Adrenal gland (tissue), 9 donors: ENCODE measurements at regions not wholly inside any gene's neighbourhood (a gene's known extent, or its start where the extent isn't known, plus 50 kb on each side); places are given as distances from the start of the nearest gene placed in this dataset.

Source experiments
- DNase-seq, 7 donors: peaks; one replicate each; pipeline ENCODE4 v3.0.0-alpha.2; 2019 to 2020
- H3K27ac ChIP-seq, 5 donors: fragments of 200-600 bp; sonication (generic) in 4 of 5; 1 replicate in 3 of 5; 2 replicates in 2 of 5; pipeline versions ENCODE4 v1.5.1 to v1.8.0; 2016 to 2020; ENCODE audit warnings: mild to moderate bottlenecking in 1 of 5
- H3K27me3 ChIP-seq: fragments of 200-600 bp; 2 replicates; pipeline ENCODE4 v1.8.0; 2021
- H3K36me3 ChIP-seq, 2 donors: fragments of 200-600 bp; replicated peaks in 1 of 2; 1 replicate in 1 of 2; 2 replicates in 1 of 2; pipeline versions ENCODE4 v1.5.1 to v1.8.0; 2018 to 2022
- H3K4me1 ChIP-seq, 2 donors: fragments of 200-600 bp; replicated peaks in 1 of 2; 1 replicate in 1 of 2; 2 replicates in 1 of 2; pipeline versions ENCODE4 v1.5.1 to v1.8.0; 2018 to 2021
- H3K4me3 ChIP-seq, 4 donors: fragments of 200-600 bp; sonication (generic) in 3 of 4; one replicate each; pipeline ENCODE4 v1.5.1; 2016 to 2018
- H3K9me3 ChIP-seq, 3 donors: fragments of 200-600 bp; sonication (generic) in 1 of 3; replicated peaks in 1 of 3; 1 replicate in 2 of 3; 2 replicates in 1 of 3; pipeline versions ENCODE4 v1.5.1 to v1.8.0; 2016 to 2021
- POLR2A ChIP-seq, 2 donors: fragments of 450-650 bp; IDR thresholded peaks; one replicate each; pipeline ENCODE4 v1.6.1; 2017; ENCODE audit warnings: antibody characterized with exemption in 2 of 2, mild to moderate bottlenecking in 2 of 2, moderate library complexity in 1 of 2
- WGBS, 4 donors: extraction: QIAGEN DNeasy Blood & Tissue Kit in 2 of 4; methylation state at CpG; one replicate each; pipeline versions ENCODE4 v1.1.5 to v1.1.7; 2013 to 2017; 5-methylcytosine and 5-hydroxymethylcytosine counted together
- intact Hi-C, 2 donors: fragments of 100-400 bp; cut with DNase I; formaldehyde crosslinking; loops; one replicate each; pipeline versions ENCODE4 v1.14.1 to v1.15.0; 2022 to 2023
- TF ChIP-seq, protein P1 (sequence below), 6 experiments: fragments of 450-650 bp in 4 of 6; fragments of 200-600 bp in 2 of 6; sonication (generic) in 1 of 6; IDR thresholded peaks; 1 replicate in 5 of 6; 2 replicates in 1 of 6; pipeline versions ENCODE4 v1.5.1 to v1.8.0; 2016 to 2021; ENCODE audit warnings: antibody characterized with exemption in 6 of 6, mild to moderate bottlenecking in 2 of 6, moderate library complexity in 1 of 6
- donor health status: healthy with polysubstance abuse.
- donor health status: Bipolar disorder and iron deficiency.
- donor health status: DM: yes; HTN: yes; CAD: no.
- donor health status: DM: no; HTN: no; CAD: no.
- donor health status: DM: no; HTN: no; CAD: no.

DNA sequence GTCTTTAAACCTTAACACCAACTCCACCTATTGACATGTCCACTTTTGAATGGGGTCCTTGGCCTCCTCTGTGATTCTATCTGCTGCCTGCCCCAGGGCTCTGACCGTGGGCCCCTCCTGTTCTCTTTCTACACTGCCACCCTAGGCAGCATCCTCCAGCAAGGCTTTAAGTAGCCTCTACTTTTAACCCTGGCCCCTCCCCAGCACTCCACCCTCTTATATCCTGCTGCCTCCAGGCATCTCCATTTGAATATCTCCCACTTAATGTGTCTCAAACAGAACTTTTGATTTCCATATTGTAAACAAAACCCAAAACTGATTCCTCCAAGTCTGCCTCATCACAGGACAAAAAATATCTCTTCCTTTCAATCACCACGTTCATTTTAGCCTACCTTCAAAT lies 90.5 kb upstream of the ARHGAP32 start:
- no peaks in the 10 kb centered on the region for H3K36me3 ChIP-seq

DNA sequence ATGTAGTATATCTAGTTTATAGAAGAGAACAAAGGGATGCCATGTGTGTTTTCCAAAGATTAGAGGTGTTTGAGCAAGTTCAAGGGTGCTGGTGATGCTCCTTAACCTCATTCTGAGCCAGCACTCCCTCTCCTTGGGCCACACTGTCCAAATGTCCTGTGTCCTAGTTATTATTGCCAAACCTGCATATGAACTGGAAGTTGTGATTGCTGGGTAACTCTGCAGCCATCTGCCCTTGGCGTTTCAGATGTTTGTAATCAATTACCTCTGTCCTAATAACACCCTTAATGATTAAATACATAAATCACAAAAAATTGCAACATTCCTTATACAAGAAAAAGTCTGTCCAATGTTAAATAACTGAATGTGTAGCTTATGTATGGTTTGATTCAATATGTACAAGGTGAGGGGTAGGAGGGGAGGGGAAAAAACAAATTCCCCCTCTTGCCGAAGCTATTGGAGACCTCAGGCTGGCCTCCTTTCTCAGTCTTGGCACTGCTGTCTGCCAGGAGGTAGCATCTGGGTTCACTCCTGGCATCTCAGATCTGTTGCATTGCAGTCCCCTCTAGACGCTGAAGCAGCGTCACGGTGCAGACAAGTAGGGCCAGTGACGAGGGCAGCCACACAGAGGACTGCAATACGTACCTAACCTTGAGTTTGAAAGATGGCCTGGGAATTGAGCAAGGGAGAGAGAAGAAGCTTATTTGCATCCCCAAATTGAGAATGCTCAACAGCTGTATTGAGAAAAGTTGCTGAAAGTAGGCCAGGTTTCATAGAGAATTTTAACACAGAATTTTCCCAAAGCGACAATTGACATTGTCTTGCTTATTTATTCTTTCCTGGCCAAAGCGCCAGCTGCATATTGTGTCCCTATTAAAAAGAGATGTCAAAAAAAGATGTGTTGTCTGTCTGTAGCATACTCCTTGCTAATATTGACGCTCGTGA lies 89.6 kb upstream of the ARHGAP32 start:
- DNase-seq: peak in 6 of 7 donors; percentile 54 to 84 (median 62)
- intact Hi-C loops: no loop called here
- WGBS, 4 donors: 60 to 76% (median 68%) methylated on average over 11 of the region's 11 CpGs
- H3K27me3 ChIP-seq: no peaks in the 10 kb centered on the region
- no peaks in the 10 kb centered on the region for H3K9me3 ChIP-seq
- no peaks in the 10 kb centered on the region for H3K36me3 ChIP-seq
- TF ChIP-seq, protein P1, sequence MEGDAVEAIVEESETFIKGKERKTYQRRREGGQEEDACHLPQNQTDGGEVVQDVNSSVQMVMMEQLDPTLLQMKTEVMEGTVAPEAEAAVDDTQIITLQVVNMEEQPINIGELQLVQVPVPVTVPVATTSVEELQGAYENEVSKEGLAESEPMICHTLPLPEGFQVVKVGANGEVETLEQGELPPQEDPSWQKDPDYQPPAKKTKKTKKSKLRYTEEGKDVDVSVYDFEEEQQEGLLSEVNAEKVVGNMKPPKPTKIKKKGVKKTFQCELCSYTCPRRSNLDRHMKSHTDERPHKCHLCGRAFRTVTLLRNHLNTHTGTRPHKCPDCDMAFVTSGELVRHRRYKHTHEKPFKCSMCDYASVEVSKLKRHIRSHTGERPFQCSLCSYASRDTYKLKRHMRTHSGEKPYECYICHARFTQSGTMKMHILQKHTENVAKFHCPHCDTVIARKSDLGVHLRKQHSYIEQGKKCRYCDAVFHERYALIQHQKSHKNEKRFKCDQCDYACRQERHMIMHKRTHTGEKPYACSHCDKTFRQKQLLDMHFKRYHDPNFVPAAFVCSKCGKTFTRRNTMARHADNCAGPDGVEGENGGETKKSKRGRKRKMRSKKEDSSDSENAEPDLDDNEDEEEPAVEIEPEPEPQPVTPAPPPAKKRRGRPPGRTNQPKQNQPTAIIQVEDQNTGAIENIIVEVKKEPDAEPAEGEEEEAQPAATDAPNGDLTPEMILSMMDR (IDR thresholded peaks at IDR 0.05): no peak
- no peak for TF ChIP-seq POLR2A (IDR thresholded peaks at IDR 0.05)
- peaks cover 18 to 46% of the 10 kb centered on the region in 2 donors for H3K4me1 ChIP-seq
- peak overlapping the region in 2 of 5 donors; percentile 79 to 85 for H3K27ac ChIP-seq
- no peak overlapping the region for H3K4me3 ChIP-seq

More for the DNA sequence above, 90.5 kb upstream of the ARHGAP32 start:
- H3K4me1 ChIP-seq: peaks cover 13 to 37% of the 10 kb centered on the region in 2 donors
- WGBS, 4 donors: 62 to 79% (median 74%) methylated on average over 2 of the region's 2 CpGs
- intact Hi-C loops: no loop called here
- no peaks in the 10 kb centered on the region for H3K9me3 ChIP-seq
- H3K27me3 ChIP-seq: no peaks in the 10 kb centered on the region
- no peak overlapping the region for H3K27ac ChIP-seq
- no peak for TF ChIP-seq POLR2A (IDR thresholded peaks at IDR 0.05)
- TF ChIP-seq, protein P1 (IDR thresholded peaks at IDR 0.05): no peak
- H3K4me3 ChIP-seq: no peak overlapping the region
- DNase-seq: no peak

DNA sequence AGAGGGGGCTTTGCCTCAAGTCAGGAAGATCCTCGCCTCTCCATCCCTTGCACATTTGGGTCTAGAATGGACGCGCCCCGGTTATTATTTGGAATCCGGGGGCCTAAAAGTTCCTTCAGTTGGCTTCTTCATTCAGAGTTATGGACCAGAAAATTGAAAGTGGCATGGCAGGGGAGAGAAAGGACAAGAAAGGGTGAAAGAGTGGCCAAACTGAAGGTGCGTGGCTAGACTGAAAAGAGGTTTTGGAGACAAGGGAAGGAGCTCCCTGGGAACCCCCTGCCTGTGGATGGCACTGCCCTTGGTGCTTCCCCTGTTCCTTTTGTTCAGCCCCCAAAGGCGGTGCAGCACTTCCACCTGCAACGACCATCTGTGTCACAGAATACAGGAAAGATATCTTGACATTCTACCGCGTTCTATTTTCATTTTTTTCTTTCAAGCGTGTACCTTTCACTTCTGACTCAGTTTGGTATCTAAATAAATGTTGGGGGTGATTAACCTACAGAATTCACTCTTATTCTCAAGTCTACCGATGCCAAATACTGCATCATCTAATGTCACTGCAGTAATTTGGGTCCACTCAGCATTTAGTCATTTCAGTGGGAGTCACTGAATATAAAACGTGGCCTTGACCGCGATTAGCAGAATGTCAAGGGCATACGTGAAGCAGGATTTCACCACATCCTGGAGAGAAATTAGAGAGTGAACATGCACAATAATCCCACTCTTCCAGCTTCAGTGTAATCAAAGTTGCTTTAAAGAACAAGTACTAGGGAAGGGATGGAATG lies 88.1 kb upstream of the ARHGAP32 start:
- peak in 5 of 7 donors; percentile 22 to 53 (median 43) for DNase-seq
- TF ChIP-seq, protein P1 (IDR thresholded peaks at IDR 0.05): no peak
- no peak for TF ChIP-seq POLR2A (IDR thresholded peaks at IDR 0.05)
- H3K4me1 ChIP-seq: peaks cover 30 to 55% of the 10 kb centered on the region in 2 donors
- H3K27me3 ChIP-seq: no peaks in the 10 kb centered on the region
- no peaks in the 10 kb centered on the region for H3K9me3 ChIP-seq
- 22 to 33% (median 26%) methylated on average over 16 of the region's 16 CpGs for WGBS, 4 donors
- H3K4me3 ChIP-seq: peak overlapping the region in 2 of 4 donors; percentile 41 to 85
- no peaks in the 10 kb centered on the region for H3K36me3 ChIP-seq
- intact Hi-C loops: no loop called here
- H3K27ac ChIP-seq: peak overlapping the region in 4 of 5 donors; percentile 56 to 85 (median 72)
